ENCODE measurements at regions not wholly inside any gene's neighbourhood (a gene's known extent, or its start where the extent isn't known, plus 50 kb on each side); places are given as distances from the start of the nearest gene placed in this dataset.

DNA sequence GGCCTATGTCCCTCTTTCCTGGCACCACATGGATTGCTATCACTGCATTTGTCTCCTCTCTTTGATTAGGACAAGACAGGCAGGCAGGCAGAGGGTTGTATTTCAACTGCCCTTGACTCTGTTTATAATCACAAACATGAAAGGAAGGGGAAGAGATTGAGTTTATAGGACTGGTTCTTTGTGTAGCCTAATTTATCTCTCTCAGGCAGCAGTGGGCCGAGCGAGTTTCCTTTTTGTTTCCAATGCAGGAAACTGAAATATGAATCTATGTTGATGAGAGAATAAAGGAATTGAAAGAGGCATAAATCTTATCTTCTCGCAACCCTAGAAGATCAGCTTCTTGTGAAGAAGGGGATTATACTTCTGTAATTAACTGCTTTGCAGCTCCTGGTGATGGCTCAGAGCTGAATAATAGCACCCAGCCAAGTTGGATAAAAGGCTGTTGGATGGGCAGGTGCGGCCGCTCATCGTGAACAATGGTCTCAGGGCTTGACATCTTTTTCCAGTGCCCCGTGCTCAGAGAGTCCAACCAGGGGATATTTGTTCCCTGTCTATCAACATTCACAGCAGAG, 80.6 kb upstream of the SYT13 start:
- in situ Hi-C loops (cut with MboI; ENCODE audit: low sequenced_read_pairs), result no loop called here

- in situ Hi-C loops (cut with MboI; ENCODE audit: low sequenced_read_pairs), result no loop called here
Observed at GRCh38 chr11:45365961-45366618, 79.9 kb upstream of the SYT13 start.

DNA sequence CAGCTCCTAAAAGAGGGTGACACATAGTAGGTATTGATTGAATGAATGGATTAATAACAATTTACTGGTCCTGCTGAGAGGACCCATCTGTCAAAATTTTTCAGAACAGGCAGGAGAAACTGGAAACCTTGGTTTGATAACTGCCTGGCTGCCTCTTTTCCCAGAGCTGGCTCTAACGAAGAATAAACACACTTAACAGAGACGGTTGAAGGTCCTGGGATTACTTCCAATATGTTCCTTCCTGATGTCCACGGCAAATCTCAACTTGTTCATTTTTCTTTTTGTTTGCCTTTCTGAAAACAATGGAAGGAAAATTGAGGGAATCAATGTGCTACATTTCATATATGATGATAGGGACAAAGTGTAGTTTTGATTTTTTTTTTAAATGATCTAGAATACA, 76.5 kb upstream of the SYT13 start:
- in situ Hi-C loops (cut with MboI; ENCODE audit: low sequenced_read_pairs), result no loop called here

DNA sequence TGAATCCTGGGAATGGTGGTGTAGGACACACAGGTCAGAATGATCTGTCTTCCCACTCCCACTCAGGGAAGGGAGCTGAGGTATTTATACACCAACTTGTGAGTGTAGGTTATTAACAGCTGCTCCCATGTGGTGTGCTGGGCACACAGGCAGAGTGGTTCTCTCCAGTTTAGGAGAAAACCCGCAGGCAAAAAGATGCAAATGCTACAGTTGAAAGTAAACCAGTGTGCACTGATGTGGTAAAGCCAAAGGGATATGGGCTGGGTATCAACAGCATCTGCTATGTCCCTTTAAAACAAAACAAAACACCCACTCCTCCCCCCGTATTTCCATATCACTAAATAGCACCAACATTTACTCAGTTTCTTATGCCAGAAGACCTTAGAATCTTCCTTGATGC, 75.4 kb upstream of the SYT13 start:
- in situ Hi-C loops (cut with MboI; ENCODE audit: low sequenced_read_pairs), result no loop called here

DNA sequence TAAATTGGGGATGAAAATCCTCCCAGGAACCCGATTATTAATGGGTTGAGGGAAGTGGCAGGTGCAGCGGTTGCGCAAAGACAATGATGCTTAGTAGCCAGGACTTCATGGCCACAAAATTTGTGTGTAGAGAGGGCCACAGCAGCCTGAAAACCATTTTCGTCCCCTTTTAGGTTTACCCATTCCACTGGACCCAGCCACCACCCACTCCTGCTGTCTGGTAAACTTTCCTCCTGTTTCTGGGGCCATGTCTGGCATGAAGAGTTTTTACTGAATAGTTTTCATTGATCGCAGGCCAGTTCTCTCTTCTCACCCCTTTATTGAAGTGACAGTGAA, 69.5 kb upstream of the SYT13 start:
- in situ Hi-C loops (cut with MboI; ENCODE audit: low sequenced_read_pairs), result no loop called here

DNA sequence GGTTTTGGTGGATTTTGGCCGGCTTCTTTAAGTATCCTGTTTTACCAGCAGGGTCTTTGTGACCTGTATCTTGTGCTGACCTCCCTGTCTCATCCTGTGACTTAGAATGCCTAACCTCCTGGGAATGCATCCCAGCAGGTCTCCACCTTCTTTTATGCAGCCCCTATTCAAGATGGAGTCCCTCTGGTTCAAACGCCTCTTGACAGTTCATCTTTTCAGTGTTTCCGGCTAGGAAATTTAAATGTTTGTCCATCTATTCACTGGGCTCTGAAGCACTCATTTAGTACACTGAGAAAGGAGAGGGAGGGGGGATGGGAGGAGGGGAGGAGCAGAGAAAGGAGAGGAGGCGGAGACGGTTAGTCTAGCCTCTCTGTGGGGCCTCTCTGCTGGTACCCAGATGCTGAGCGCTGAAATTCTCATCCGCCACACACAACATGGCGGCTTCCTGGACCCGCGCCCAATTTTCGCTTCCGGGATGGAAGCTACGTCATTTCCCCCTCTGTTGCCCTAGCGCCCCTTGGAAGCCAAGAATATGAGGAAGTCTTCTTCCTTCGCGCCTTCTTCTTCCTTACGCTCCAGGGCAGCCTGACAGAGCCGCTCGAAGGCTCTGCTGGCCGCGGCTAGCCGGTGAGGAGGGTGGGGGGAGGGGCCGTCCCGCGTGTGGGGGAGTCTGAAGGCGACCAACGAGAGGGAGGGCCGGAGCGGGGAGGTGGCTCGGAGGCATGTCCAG, 69.0 kb upstream of the SYT13 start:
- in situ Hi-C loops (cut with MboI; ENCODE audit: low sequenced_read_pairs), result no loop called here

DNA sequence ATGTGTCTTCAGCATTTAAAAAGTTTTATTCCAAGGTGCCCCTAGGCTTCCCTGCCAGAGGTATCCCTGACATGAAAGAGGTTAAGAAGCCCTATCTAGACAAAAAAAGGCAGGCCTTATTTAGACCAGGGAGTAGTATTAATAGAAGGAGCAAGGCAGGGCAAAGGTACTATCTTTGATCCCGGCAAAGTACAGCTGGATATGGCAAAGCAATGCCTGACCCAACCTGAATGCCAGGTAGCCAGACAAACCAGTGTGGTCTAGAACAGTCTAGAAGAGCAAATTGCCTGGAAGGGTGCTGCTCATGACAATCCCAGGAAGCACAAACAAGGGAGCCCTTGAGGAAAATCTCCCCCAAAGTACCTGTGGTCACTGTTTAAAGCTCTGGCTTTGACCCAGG, 62.6 kb upstream of the SYT13 start:
- in situ Hi-C loops (cut with MboI; ENCODE audit: low sequenced_read_pairs), result no loop called here

- in situ Hi-C loops (cut with MboI; ENCODE audit: low sequenced_read_pairs), result no loop called here
Observed at GRCh38 chr11:45347348-45348082, 61.4 kb upstream of the SYT13 start.

DNA sequence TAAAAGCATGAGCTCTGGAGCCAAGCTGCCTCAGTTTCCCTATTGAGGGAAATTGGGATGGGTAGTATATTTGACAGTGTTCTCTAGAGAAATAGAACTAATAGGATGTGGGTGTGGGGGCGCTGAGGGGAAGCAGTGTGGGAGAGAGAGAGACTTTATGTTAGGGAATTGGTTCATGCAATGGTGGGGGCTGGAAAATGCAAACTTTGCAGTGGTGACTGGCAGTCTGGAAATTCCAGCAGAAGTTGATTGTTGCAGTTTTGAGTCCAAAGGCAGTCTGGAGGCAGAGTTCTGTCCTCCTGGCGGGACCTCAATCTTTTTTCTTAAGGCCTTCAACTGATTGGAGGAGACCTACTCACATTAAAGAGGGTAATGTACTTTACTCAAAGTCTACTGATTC, 59.4 kb upstream of the SYT13 start:
- in situ Hi-C loops (cut with MboI; ENCODE audit: low sequenced_read_pairs), result no loop called here

GRCh38 chr11:45344028-45344427, 57.9 kb upstream of the SYT13 start:
- in situ Hi-C loops (cut with MboI; ENCODE audit: low sequenced_read_pairs), result no loop called here

DNA sequence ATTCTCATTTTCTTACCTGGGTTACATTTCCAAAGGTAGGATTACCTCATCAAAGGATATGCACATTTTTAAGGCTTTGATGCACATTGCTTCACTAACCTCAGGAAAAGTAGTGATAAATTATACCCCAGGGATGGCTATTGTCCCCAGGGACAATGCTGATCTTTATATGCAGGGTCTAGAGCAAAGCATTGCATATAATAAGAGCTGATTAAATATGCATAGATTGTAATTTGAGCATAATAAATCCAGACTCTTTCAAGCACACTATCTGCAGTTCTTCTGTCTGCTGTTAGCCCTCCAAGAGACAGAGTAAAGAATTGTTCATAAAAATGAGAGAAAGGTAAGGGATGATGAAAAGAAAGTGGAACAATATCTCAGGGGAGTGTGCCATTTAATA, 57.3 kb upstream of the SYT13 start:
- in situ Hi-C loops (cut with MboI; ENCODE audit: low sequenced_read_pairs), result no loop called here

GRCh38 chr11:45341372-45341771, 55.2 kb upstream of the SYT13 start:
- in situ Hi-C loops (cut with MboI; ENCODE audit: low sequenced_read_pairs), result no loop called here

GRCh38 chr11:45339729-45340519, 53.8 kb upstream of the SYT13 start:
- in situ Hi-C loops (cut with MboI; ENCODE audit: low sequenced_read_pairs), result no loop called here

GRCh38 chr11:45337583-45338360, 51.6 kb upstream of the SYT13 start:
- in situ Hi-C loops (cut with MboI; ENCODE audit: low sequenced_read_pairs), result no loop called here

DNA sequence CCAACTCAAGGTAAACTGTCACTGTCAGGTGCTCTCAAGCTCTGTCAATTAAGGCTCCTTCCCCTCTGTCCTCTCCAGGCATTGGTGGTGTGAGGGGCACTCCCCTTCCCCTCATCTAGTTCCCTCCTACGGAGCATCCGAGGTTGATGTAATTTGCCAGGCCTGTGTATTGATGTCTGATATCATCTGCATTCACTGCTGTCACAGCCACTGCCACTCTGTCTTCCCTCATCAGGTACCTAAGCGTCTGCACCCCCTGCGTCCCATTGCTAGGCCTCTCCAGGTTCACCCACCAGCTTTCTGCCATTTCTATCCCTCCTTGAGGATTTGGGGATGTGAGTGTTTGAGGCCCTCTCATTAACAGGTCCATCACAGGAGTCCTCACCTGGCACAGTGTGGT, 50.0 kb upstream of the SYT13 start:
- in situ Hi-C loops (cut with MboI; ENCODE audit: low sequenced_read_pairs), result no loop called here

All from HL-60/S4 treated with phorbol 12-myristate 13-acetate at 8.2 ng/mL for 4 days and 3 days (cell line).